Endothelial cell of umbilical vein (primary cell): ENCODE measurements at regions not wholly inside any gene's neighbourhood (a gene's known extent, or its start where the extent isn't known, plus 50 kb on each side); places are given as distances from the start of the nearest gene placed in this dataset.

Experiments
- BruUV-seq: library from RNA; stranded (reverse); fragments of 400-500 nt; replicated peaks from 2 replicates; lab custom pipeline; 2021; lab: Mats Ljungman, UMichigan
- CTCF ChIA-PET: fragments of 300-600, 350-600 bp; sonication (Branson Sonifier 250); formaldehyde crosslinking; loops from one replicate; lab custom pipeline; 2021; ENCODE audit warnings: antibody characterized with exemption, inconsistent platforms; lab: Charles Lee
- POLR2A ChIA-PET: fragments of 300-600, 350-600 bp; sonication (Branson Sonifier 250); formaldehyde crosslinking; loops from one replicate; lab custom pipeline; 2021; ENCODE audit warnings: antibody characterized with exemption, inconsistent platforms; lab: Charles Lee
- DNase-seq: peaks from one replicate; pipeline ENCODE4 v3.0.0-alpha.2; 2011; ENCODE audit warnings: low read depth, low spot score
- FAIRE-seq: peaks from 2 replicates; lab custom pipeline; 2011; peaks lifted over from hg19 to GRCh38; lab: Jason Lieb, UNC
- H2AFZ ChIP-seq: 2 replicates; pipeline ENCODE4 v1.6.0; 2012; ENCODE audit warnings: low read depth, low read length, control low read depth, inconsistent platforms
- H3K27ac ChIP-seq: 2 replicates; pipeline ENCODE4 v1.5.1; 2011; ENCODE audit warnings: low read depth, mild to moderate bottlenecking, control low read depth, low read length, moderate library complexity; ENCODE audit not compliant: insufficient read depth
- H3K27me3 ChIP-seq, 2 experiments: 2 replicates each; pipeline versions ENCODE4 v1.6.0 to v1.6.1; 2011; ENCODE audit warnings: low read length in 2 of 2, mixed read lengths in 1 of 2; ENCODE audit not compliant: control insufficient read depth in 2 of 2, insufficient read depth in 2 of 2
- H3K36me3 ChIP-seq, 2 experiments: 2 replicates in 1 of 2; 3 replicates in 1 of 2; pipeline ENCODE4 v1.5.1; 2011; ENCODE audit warnings: low read length in 2 of 2, mild to moderate bottlenecking in 1 of 2, moderate library complexity in 1 of 2; ENCODE audit not compliant: control insufficient read depth in 2 of 2, insufficient read depth in 2 of 2; ENCODE audit errors: extremely low read depth in 1 of 2
- H3K4me1 ChIP-seq: 3 replicates; pipeline ENCODE4 v1.5.1; 2011; ENCODE audit warnings: mild to moderate bottlenecking, low read length; ENCODE audit not compliant: control insufficient read depth, insufficient read depth; ENCODE audit errors: extremely low read depth
- H3K4me2 ChIP-seq: 2 replicates; pipeline ENCODE4 v1.6.1; 2011; ENCODE audit warnings: low read length, control low read depth, mixed read lengths; ENCODE audit not compliant: insufficient read depth
- H3K4me3 ChIP-seq, 3 experiments: fragments of 200-600 bp in 1 of 3; sonication (generic), shearing (Covaris generic) in 1 of 3; replicated peaks in 1 of 3; 2 replicates each; pipeline ENCODE4 v1.5.1; 2011 to 2016; ENCODE audit warnings: control low read depth in 3 of 3, low read length in 3 of 3, mild to moderate bottlenecking in 2 of 3, inconsistent platforms in 1 of 3, low read depth in 1 of 3, moderate library complexity in 1 of 3; ENCODE audit not compliant: insufficient read depth in 1 of 3
- H3K79me2 ChIP-seq: 2 replicates; pipeline ENCODE4 v1.6.0; 2012; ENCODE audit warnings: low read length, inconsistent platforms; ENCODE audit not compliant: control insufficient read depth, insufficient read depth
- H3K9ac ChIP-seq: replicated peaks from 2 replicates; pipeline ENCODE3; 2011; ENCODE audit warnings: low read length, control low read depth; ENCODE audit not compliant: insufficient read depth; ENCODE audit errors: extremely low read depth
- H3K9me1 ChIP-seq: replicated peaks from 3 replicates; pipeline ENCODE4 v1.6.0; 2011; ENCODE audit warnings: mild to moderate bottlenecking, low read length; ENCODE audit not compliant: control insufficient read depth, insufficient read depth; ENCODE audit errors: extremely low read depth
- H3K9me3 ChIP-seq: replicated peaks from 2 replicates; pipeline ENCODE4 v1.5.1; 2012; ENCODE audit warnings: low read length, inconsistent platforms; ENCODE audit not compliant: control insufficient read depth, insufficient read depth
- H4K20me1 ChIP-seq: replicated peaks from 2 replicates; pipeline ENCODE3; 2011; ENCODE audit warnings: mild to moderate bottlenecking, low read length; ENCODE audit not compliant: control insufficient read depth, insufficient read depth; ENCODE audit errors: extremely low read depth
- CTCF ChIP-seq, 2 donors: IDR thresholded peaks; 1 replicate in 1 of 2; 2 replicates in 1 of 2; pipeline ENCODE4 v1.5.1; 2011; ENCODE audit warnings: low read length in 2 of 2, mild to moderate bottlenecking in 2 of 2, moderate library complexity in 2 of 2, control low read depth in 1 of 2, inconsistent platforms in 1 of 2, low read depth in 1 of 2; ENCODE audit not compliant: insufficient read depth in 1 of 2; ENCODE audit errors: extremely low read depth in 1 of 2
- EZH2 ChIP-seq: IDR thresholded peaks from 2 replicates; pipeline ENCODE4 v1.6.1; 2012; ENCODE audit warnings: borderline replicate concordance, low read depth, mild to moderate bottlenecking, moderate library complexity, low read length, inconsistent platforms; ENCODE audit not compliant: severe bottlenecking
- FOS ChIP-seq: IDR thresholded peaks from 2 replicates; pipeline ENCODE4 v1.6.1; 2011; ENCODE audit warnings: mild to moderate bottlenecking, low read length, moderate library complexity, borderline replicate concordance; ENCODE audit not compliant: insufficient read depth
- GATA2 ChIP-seq: IDR thresholded peaks from 2 replicates; pipeline ENCODE4 v1.7.0; 2011; ENCODE audit warnings: low read depth, mild to moderate bottlenecking, moderate library complexity, mixed read lengths, low read length; ENCODE audit not compliant: insufficient read length, insufficient read depth
- JUN ChIP-seq: IDR thresholded peaks from 2 replicates; pipeline ENCODE4 v1.6.1; 2011; ENCODE audit warnings: borderline replicate concordance, low read depth; ENCODE audit not compliant: insufficient read length, insufficient read depth
- MYC ChIP-seq: IDR thresholded peaks from one replicate; pipeline ENCODE4 v1.6.1; 2011; ENCODE audit warnings: mild to moderate bottlenecking, low read depth, low read length
- POLR2A ChIP-seq: IDR thresholded peaks from 2 replicates; pipeline ENCODE4 v1.6.1; 2012; ENCODE audit warnings: low read depth, mild to moderate bottlenecking, control low read depth, low read length
- POLR2AphosphoS5 ChIP-seq: IDR thresholded peaks from 2 replicates; pipeline ENCODE4 v1.6.1; 2012; ENCODE audit warnings: low read depth, mild to moderate bottlenecking, control low read depth, low read length, moderate library complexity; ENCODE audit not compliant: insufficient read depth
- dilution Hi-C: fragments of 300-500 bp; cut with MboI; formaldehyde crosslinking; loops from one replicate; pipeline ENCODE4 v1.15.0; 2019; ENCODE audit warnings: low sequenced_read_pairs; ENCODE audit not compliant: extremely low pct_ligation_motif_present
- intact Hi-C: fragments of 100-400 bp; cut with micrococcal nuclease; formaldehyde crosslinking; loops from one replicate; pipeline ENCODE4 v1.10.0; 2022
- TF ChIP-seq, protein P1 (sequence below): IDR thresholded peaks from 2 replicates; pipeline ENCODE4 v1.6.1; 2011; ENCODE audit not compliant: insufficient read depth, insufficient read length

- Histone ChIP-seq H3K27me3 (no peaks in the 10 kb centered on the region), H3K9me1 (no peaks in the 10 kb centered on the region), H3K36me3 (no peaks in the 10 kb centered on the region), H3K9me3 (peaks cover 5% of the 10 kb centered on the region), H3K27ac (no peak overlapping the region), H3K4me3 (no peak overlapping the region), H4K20me1 (no peaks in the 10 kb centered on the region), H3K9ac (no peak overlapping the region), H2AFZ (no peak overlapping the region), H3K4me2 (no peak overlapping the region), H3K4me1 (no peaks in the 10 kb centered on the region), H3K79me2 (no peaks in the 10 kb centered on the region)
- intact Hi-C loops = no loop called here
- DNase-seq = no peak
- BruUV-seq = no TSS peak
- ChIA-PET POLR2A (no interaction called here), CTCF (no interaction called here)
- FAIRE-seq = no peak
- dilution Hi-C loops = no loop called here
- TF ChIP-seq JUN = no peak
- no peak for TF ChIP-seq GATA2
- no peak for TF ChIP-seq FOS
- TF ChIP-seq POLR2A = no peak
- TF ChIP-seq POLR2AphosphoS5 = no peak
- TF ChIP-seq MYC = no peak
- TF ChIP-seq, protein P1, sequence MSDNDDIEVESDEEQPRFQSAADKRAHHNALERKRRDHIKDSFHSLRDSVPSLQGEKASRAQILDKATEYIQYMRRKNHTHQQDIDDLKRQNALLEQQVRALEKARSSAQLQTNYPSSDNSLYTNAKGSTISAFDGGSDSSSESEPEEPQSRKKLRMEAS = no peak
- no peak for TF ChIP-seq CTCF (IDR thresholded peaks at IDR 0.05; ENCODE audit: extremely low read depth in 1 of 2, insufficient read depth in 1 of 2, low read depth in 1 of 2, low read length in 2 of 2)
- no peak for TF ChIP-seq EZH2
Measured at GRCh38 chr2:7270011-7270431, 352.8 kb downstream of the RNF144A start.
